Right lobe of liver (tissue), 4 donors: ENCODE measurements at regions not wholly inside any gene's neighbourhood (a gene's known extent, or its start where the extent isn't known, plus 50 kb on each side); places are given as distances from the start of the nearest gene placed in this dataset.

ENCODE experiments used
- POLR2A ChIP-seq: fragments of 450-650 bp; IDR thresholded peaks from one replicate; pipeline ENCODE4 v1.6.1; 2017; ENCODE audit warnings: antibody characterized with exemption, mild to moderate bottlenecking
- TF ChIP-seq, protein P1 (sequence below), 4 donors: fragments of 200-600 bp in 3 of 4; fragments of 450-650 bp in 1 of 4; IDR thresholded peaks; one replicate each; pipeline versions ENCODE4 v1.5.1 to v1.8.0; 2016 to 2022; ENCODE audit warnings: antibody characterized with exemption in 4 of 4, mild to moderate bottlenecking in 2 of 4
- donor health status: DM: no; HTN: no; CAD: no.
- donor health status: DM: no; HTN: no; CAD: no.
- donor health status: DM: no; HTN: yes; CAD: no.

DNA sequence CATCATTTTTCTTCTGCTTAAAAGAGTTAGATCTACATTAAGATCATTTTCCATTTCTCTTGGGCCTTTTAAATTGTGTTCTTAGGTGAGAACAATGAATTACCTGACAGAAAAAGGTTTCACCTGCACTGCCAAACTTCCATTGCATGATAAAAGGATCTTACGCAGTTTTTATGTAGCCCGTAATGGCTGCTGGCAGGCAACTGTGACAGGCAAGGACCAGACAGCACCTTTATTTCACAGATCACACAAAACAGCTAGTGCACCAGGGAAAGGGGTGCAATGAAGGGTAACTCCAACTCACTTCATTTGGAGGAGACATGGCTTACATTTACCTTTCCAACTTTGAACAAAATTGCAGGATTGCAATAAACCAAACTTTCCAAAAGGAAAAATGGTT lies 159.8 kb downstream of the SLITRK1 start:
- TF ChIP-seq, protein P1, sequence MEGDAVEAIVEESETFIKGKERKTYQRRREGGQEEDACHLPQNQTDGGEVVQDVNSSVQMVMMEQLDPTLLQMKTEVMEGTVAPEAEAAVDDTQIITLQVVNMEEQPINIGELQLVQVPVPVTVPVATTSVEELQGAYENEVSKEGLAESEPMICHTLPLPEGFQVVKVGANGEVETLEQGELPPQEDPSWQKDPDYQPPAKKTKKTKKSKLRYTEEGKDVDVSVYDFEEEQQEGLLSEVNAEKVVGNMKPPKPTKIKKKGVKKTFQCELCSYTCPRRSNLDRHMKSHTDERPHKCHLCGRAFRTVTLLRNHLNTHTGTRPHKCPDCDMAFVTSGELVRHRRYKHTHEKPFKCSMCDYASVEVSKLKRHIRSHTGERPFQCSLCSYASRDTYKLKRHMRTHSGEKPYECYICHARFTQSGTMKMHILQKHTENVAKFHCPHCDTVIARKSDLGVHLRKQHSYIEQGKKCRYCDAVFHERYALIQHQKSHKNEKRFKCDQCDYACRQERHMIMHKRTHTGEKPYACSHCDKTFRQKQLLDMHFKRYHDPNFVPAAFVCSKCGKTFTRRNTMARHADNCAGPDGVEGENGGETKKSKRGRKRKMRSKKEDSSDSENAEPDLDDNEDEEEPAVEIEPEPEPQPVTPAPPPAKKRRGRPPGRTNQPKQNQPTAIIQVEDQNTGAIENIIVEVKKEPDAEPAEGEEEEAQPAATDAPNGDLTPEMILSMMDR (IDR thresholded peaks at IDR 0.05): no peak
- no peak for TF ChIP-seq POLR2A
